ENCODE measurements at regions not wholly inside any gene's neighbourhood (a gene's known extent, or its start where the extent isn't known, plus 50 kb on each side); places are given as distances from the start of the nearest gene placed in this dataset.

DNA sequence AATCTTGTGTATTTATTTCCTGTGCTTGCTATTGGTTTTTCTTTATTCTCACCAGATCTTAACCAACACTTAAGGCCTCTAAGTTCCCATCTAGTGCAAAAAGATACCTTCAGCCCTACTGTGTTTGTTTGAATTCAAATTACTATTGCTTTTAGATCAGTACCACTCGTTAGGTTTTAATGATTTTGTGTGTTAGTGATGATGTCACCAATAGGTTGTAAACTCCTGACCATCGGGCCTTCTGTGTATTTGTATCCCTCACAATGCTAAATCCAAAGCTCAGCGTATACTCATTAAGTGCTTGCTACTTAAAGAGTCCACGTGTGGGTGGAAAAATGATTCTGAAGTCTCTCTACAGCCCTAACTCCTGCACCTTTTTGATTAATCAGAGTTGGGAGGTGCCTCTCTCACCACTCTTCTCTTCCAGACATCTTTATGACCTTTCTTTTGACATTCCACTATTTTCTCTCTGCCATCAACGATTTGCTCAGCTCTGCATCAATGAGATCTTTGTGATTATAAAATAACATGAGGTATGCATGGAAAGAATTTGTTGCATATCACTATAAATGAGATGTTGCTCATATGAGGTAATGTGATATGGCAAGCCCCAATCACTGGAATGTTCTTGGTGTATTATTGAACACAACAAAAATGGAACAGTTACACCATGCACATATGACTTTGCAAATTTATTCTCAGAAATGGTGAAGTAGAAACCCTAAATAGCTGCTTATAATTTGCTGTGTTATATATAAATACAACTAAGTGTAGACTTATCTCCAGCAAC, 55.1 kb upstream of the LAMA2 start:
- no peak for DNase-seq

DNA sequence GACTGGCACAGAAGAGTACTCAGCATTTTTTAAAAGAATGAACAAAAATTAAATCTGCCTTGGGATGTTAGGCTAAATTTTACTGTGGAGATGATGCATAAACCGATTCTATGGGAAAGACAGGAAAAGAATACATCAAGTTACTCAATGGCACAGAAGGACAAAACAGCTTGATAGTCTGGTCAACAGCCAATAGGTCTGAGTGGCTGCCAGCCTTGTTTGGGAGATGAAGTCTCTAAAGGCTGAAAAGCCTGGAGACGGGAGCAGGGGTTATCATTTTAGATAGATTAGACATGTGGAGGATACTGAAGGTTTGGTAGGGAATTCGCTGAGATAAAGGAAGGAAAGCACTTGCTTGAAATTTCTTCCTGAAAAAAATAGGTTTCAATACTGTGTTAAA, 56.3 kb upstream of the LAMA2 start:
- no peak for DNase-seq

DNA sequence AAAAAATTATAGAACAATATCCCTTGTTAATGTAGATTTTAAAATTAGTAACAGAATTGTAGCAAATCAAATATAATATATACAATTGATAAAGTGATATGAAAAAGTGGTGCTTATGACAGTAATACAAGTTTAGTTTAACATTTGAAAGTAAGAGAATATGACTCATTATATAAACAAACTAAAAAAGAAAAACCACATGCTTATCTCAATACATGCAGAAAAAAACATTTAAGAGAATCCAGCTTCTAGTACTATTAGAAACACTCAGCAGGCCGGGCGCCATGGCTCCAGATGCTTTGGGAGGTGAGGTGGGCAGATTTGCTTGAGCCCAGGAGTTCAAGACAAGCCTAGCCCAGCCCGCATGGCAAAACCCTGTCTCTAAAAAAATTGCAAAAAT, 60.7 kb upstream of the LAMA2 start:
- no peak for DNase-seq

DNA sequence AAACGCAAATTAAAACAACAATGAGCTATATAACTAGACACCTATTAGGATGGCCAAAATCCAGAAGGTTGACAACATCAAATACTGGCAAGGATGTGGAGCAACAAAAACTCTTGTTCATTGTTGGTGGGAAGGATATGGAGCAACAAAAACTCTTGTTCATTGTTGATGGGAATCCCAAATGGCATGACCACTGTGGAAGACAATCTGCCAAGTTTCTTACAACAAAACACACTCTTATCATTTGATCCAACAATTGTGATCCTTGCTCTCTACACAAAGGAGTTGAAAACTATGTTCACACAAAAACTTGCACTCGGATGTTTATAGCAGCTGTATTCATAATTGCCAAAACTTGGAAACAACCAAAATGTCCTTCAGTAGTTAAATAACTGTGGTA, 61.8 kb upstream of the LAMA2 start:
- no peak for DNase-seq

GRCh38 chr6:128808856-128809255, 74.1 kb upstream of the LAMA2 start:
- no peak for DNase-seq

DNA sequence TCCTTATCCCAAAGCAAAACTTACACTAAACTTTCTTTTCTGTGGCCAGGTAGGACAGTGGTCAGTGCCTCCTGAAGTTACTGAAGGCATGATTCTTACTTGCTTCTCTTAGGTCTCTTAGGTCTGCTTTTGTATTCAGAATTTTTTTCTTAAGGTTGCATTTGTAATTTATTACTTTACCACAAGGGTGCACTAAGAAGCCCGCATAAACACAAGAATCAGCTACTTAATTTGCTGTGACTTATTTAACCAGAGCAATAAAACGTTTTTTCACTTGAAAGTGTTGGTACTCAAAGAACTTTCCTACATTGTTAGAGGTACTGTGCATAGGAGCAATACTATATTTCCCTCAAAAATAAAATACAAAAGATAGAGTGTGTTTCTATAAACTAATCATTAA, 75.4 kb upstream of the LAMA2 start:
- no peak for DNase-seq

- no peak for DNase-seq
Observed at GRCh38 chr6:128806261-128806660, 76.7 kb upstream of the LAMA2 start.

DNA sequence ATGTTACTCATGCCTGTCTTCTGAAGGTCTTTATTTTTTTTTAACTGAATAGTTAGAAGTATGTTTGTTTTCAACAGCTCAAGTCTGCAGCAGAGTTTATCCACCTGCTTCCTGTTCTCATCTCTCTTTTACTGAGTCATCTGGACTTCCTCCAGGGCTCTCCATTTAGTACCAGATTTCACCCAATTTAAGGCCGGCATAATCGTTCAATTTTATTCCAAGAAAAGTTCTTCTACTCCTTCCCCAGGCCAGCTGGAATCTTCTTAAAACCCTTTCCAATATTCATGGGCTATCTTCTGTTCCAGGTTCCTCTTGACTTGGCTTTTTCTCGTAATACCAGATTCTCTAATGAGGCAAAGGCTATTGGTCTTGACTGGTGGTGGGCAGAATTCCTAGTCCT, 79.0 kb upstream of the LAMA2 start:
- no peak for DNase-seq

DNA sequence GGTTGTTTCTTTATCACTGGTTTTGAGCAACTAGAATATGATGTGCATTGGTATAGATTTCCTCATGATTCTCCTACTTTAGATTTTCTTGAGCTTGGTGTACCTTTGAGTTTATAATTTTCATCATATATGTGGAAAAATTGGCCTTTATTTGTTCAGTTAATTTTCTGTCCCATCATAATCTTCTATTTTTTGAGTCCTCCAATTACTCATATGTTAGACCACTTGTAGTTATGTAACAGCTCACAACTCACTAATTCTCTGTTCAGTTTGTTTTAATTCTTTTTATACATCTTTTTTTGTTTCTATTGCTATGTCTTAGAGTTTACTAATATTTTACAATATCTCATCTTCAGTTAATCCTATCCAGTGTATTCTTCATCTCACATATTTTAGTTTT, 81.3 kb upstream of the LAMA2 start:
- DNase-seq, result no peak

- no peak for DNase-seq
Observed at GRCh38 chr6:128784266-128784665, 98.7 kb upstream of the LAMA2 start.

DNA sequence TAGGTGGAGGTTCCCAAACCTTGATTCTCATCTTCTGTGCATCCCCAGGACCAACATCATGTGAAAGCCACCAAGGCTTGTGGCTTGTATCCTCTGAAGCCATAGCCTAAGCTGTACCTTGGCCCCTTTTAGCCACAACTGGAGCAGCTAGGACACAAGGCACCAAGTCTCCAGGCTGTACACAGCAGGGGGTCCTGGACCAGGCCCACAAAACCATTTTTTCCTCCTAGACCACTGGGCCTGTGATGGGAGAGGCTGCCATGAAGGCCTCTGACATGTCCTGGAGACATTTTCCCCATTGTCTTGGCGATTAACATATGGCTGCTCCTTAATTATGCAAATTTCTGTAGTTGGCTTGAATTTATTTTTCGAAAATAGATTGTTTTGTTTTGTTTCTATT, 114.8 kb upstream of the LAMA2 start:
- DNase-seq, result no peak

DNA sequence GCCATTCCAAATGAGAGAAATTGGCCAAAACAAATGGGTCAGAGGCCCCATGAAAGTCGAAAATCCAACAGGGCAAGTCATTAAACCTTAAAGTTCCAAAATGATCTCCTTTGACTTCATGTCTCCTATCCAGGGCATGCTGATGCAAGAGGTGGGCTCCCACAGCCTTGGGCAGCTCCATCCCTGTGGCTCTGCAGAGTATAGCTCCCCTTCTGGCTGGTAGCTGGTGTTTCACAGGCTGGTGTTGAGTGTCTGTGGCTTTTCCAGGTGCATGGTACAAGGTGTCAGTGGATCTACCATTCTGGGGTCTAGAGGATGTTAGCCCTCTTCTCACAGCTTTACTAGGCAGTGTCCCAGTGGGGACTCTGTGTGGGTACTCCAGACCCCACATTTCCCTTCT, 115.2 kb upstream of the LAMA2 start:
- no peak for DNase-seq

DNA sequence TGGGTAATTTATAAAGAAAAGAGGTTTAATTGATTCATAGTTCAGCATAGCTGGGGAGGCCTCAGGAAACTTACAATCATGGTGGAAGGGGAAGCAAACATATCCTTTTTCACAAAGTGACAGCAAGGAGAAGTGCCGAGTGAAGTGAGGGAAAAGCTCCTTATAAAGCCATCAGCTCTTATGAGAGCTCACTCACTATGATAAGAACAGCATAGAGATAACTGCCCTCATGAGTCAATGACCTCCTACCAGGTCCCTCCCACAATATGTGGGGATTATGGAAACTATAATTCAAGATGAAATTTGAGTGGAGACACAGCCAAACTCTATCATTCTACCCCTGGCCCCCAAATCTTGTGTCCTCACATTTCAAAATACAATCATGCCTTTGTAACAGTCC, 115.8 kb upstream of the LAMA2 start:
- no peak for DNase-seq

- DNase-seq, result no peak
Observed at GRCh38 chr6:128763599-128764300, 119.2 kb upstream of the LAMA2 start.

- no peak for DNase-seq
Observed at GRCh38 chr6:128759901-128760300, 123.0 kb upstream of the LAMA2 start.

DNA sequence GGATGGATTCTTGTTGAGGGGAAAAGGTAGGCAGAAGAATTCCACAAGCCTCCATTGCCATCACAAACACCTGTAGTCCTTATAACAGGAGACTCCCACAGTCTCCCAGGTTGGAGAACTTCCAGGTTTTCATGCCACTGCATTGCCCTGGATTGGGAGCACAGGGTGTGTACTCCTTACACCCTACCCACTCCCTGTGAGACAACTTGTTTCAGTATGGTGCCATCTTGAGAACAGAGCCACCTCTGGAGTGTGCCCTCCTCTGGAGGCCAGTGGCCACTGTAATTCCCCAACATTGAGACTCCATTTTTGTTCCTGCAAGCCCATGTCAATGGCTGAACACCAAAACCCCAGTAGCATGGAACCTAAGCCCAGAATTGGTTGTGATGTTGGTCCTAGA, 123.5 kb upstream of the LAMA2 start:
- no peak for DNase-seq

DNA sequence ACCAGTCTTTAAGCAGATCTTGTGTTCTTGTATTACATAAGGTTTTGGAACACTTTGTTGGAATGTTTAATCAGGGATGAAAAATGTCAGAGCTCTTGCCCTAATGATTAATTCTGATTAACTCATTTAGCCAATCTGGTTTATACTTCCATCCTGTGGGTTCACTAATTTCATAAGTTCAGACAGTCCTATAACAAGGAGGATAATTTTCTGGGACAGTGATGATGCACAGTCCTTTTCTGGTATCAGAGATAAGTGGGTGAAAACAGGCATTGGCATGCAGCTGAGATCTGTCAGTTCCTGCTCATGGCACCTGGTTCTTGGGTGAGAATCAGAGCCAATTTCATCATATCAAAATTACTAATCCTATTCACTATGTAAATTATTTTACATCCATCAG, 125.0 kb upstream of the LAMA2 start:
- DNase-seq, result no peak

GRCh38 chr6:128754658-128755256, 128.2 kb upstream of the LAMA2 start:
- DNase-seq, result no peak

- no peak for DNase-seq
Observed at GRCh38 chr6:128743974-128744765, 138.8 kb upstream of the LAMA2 start.

DNA sequence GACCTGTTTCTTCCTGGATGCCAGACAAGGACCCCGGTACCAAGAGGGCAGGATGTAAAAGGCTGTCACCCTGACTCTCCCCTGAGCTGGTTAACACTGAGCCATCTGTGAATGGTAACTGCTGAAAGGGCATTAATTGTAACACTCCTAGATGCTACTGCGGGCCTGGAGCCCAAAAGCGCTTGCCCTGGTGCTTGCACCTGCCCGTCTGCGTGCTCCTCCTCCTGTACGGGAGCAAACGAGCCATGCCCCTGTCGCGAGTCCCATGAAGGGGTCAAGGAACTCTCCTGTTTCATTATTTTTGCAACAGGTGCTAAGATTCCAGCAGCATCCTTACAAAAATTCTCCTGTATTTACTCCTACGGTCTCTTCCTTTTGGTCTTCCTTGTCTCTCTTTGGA, 140.0 kb upstream of the LAMA2 start:
- no peak for DNase-seq

DNA sequence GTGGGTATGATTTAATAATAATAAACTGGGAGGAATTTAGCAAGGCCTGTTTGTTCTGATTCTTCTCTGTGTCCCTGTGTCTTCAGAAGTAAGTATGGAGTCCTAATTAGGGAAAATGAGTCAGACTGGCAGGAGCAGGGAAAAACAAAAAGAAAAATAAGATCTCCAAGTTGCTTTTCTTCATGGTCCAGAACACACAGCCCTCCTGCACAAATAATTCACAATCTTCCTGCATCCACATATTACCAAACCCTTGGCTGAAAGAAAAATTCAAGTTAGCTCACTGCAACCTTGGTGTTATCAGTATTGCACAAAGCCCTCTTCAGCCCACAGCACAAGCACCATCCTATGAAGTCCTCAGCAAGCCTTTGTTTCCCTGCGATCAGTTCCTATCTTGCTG, 142.0 kb upstream of the LAMA2 start:
- no peak for DNase-seq

GRCh38 chr6:128739112-128739511, 143.8 kb upstream of the LAMA2 start:
- no peak for DNase-seq

- DNase-seq, result no peak
Observed at GRCh38 chr6:128738112-128738511, 144.8 kb upstream of the LAMA2 start.

DNA sequence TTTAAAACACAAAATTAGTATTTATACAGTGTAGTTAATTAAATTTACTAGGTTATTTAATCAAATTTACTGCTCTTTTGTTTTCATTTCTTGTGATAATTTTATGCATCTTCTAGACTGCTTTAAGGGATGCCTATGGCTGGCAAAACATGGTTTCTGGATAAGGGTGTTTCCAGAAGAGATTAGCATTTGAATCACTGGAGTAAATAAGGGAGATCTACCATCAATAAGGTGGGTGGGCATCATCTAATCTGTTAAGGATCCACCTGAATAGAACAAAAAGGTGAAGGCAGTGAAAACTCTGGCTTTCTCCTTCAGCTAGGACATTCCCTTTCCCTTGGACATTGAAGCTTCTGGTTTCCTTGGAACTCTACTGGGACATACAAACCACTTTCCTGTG, 146.2 kb upstream of the LAMA2 start:
- no peak for DNase-seq
